GM12865 (cell line): ENCODE measurements at regions not wholly inside any gene's neighbourhood (a gene's known extent, or its start where the extent isn't known, plus 50 kb on each side); places are given as distances from the start of the nearest gene placed in this dataset.

Experiments
- DNase-seq: peaks from one replicate; pipeline ENCODE4 v3.0.0; 2010; ENCODE audit warnings: low read depth
- H3K4me3 ChIP-seq: 2 replicates; pipeline ENCODE4 v1.5.1; 2011; ENCODE audit warnings: mild to moderate bottlenecking, low read depth, low read length, control low read depth
- TF ChIP-seq, protein P1 (sequence below): IDR thresholded peaks from 2 replicates; pipeline ENCODE4 v1.5.1; 2011; ENCODE audit warnings: low read length, control low read depth, low read depth, inconsistent platforms; ENCODE audit not compliant: insufficient read depth; ENCODE audit errors: missing control alignments

DNA sequence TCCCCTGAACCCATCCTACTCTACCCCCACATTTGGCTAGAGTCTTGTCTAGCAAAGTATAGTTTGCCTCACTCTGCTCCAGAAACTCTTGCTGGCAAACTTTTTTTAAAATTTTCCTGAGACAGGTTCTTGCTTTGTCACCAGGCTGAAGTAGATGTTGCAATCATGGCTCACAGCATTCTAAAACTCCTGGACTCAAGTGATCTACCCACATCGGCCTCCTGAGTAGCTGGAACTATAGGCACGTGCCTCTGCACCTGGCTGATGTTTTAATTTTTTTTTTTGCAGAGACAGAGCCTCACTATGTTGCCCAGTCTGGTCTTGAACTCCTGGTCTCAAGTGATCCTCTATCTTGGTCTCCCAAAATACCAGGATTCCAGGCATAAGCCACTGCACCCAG, 175.8 kb upstream of the FBXL17 start:
- no peak for DNase-seq
- TF ChIP-seq, protein P1, sequence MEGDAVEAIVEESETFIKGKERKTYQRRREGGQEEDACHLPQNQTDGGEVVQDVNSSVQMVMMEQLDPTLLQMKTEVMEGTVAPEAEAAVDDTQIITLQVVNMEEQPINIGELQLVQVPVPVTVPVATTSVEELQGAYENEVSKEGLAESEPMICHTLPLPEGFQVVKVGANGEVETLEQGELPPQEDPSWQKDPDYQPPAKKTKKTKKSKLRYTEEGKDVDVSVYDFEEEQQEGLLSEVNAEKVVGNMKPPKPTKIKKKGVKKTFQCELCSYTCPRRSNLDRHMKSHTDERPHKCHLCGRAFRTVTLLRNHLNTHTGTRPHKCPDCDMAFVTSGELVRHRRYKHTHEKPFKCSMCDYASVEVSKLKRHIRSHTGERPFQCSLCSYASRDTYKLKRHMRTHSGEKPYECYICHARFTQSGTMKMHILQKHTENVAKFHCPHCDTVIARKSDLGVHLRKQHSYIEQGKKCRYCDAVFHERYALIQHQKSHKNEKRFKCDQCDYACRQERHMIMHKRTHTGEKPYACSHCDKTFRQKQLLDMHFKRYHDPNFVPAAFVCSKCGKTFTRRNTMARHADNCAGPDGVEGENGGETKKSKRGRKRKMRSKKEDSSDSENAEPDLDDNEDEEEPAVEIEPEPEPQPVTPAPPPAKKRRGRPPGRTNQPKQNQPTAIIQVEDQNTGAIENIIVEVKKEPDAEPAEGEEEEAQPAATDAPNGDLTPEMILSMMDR, result no peak
- H3K4me3 ChIP-seq, result no peak overlapping the region

DNA sequence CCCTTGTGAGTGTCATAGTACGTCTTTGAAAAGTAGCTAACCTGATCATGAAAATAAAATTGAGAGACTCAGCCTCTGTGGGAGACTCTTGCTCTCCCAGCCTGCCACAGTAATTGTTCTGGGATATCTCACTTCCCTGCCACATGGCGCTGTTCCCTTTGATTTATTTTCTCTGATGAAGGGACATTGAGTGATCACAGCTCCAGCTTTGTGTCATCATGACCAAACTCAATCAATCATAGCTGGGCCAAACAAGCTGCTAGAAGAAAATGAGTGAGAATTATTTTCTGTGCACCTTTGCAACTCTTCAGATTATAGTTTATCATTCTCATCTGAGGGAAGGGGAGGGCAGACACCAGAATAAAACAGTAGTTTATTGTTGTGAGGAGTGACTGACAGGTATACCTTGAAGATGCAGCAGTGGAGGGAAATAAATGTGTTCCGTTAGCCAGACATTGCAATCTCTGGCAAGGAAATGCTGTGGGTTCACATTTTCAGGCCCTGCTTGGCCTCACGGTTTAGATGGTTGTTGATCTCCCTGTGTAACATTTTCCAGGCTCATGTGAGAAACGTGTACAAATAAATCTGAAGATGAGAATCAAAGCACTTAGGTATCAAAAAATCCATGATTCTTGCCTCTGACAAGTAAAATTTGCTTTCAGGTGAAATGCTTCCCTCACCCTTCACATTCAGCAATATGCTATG, 174.7 kb upstream of the FBXL17 start:
- TF ChIP-seq, protein P1, result no peak

DNA sequence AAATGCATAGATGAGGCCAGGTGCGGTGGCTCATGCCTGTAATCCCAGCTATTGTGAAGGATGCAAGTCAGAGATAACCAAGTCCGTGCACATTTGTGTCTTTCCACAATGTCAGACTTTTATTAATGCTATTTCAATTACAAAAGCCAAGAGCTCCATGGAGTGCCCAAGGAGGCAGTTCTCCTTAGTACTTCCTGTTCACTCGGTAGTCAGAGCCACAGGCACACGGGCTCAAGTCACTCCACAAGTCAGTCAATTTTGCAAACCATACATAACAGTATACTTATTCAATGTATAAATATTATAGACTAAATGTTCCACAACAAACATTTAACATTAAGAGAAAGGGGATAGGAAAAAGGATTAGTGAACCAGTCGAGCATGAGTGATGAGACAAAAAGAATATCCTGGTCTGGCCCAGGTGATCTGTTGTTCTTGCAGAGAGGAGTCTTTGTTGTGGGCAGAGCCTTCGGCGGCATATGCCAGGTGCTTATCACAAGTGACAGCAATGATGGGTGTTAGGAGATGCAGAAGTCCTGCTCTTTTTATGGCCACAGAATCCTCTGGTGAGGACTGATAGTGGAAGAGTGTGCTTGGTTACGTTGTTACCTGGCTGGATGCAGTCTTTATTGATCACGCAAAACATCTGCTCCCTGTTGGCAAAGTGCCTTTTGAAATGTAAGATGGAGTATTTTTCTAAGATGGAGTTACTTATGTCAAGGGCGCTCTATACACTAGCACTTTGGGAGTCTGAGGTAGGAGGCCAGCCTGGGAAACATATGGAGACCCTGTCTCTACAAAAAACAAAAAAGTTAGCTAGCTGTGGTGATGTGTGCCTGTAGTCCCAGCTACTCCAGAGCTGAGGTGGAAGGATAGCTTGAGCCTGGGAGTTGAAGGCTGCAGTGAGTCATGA, 167.0 kb upstream of the FBXL17 start:
- TF ChIP-seq, protein P1, result no peak
- no peak overlapping the region for H3K4me3 ChIP-seq
- DNase-seq, result no peak

More for the DNA sequence above, 174.7 kb upstream of the FBXL17 start:
- no peak overlapping the region for H3K4me3 ChIP-seq
- no peak for DNase-seq

DNA sequence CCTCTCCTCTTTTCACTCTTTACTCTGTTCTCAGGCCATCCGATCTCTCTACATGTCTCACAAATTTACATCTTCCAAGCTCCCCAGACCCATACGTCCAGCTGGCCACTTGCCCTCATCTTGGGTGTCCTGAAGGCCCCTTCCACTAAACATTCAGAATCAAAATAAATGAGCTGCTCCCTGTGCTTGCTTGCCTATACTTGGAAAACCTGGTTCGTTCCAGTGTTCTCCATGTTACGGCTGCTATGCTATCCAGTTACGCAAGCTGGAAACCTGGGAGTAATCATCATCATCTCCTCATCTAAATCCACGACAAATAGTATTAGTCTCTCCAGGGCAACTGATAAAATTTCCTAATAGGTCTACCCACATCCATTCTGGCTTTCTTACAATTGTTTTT, 165.0 kb upstream of the FBXL17 start:
- TF ChIP-seq, protein P1, result no peak
- H3K4me3 ChIP-seq, result no peak overlapping the region
- no peak for DNase-seq

DNA sequence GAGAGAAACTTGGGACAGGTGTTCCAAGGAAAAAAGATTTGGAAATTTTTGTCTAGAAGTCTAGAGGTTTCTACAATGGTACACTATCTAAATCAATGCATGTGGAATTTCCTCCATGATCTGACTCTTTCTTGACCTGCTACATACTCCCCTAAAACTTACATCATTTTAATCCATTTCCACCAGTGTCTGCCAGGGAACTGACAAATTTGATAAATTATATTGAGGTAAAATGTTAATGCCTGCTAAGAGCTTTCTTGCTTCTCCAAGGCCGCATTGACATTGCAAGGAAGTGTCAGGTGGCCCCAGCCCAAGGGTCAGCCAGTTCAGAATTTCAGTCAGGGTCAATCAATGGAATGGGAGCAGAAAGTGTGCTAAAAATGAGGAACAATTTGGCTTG, 163.4 kb upstream of the FBXL17 start:
- no peak for DNase-seq
- H3K4me3 ChIP-seq, result no peak overlapping the region
- TF ChIP-seq, protein P1, result no peak

DNA sequence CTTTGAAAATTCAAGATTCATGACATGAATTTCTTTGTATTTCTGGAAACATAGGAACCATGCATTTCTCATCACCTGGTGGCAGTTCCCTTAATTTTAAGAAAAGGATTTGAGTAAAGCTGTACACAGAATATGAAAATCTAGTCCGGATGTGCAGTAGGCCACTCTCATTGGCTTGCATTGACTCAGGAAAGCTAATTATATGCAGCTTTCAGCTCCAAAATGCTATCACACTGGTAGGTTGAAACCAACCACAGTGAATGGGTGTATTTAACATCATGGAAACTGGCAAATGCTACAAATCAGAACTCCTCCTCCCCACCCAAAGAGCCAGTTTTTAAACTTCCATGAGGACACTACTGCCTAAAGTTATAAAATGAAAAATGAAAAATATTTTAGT, 161.6 kb upstream of the FBXL17 start:
- H3K4me3 ChIP-seq, result no peak overlapping the region
- TF ChIP-seq, protein P1, result no peak
- peak; percentile 85 for DNase-seq
